ENCODE measurements at regions not wholly inside any gene's neighbourhood (a gene's known extent, or its start where the extent isn't known, plus 50 kb on each side); places are given as distances from the start of the nearest gene placed in this dataset.

- H3K27ac ChIP-seq = peak overlapping the region; percentile 65; the same call in 1 of the 2 replicates
- TF ChIP-seq CTCF (conservative IDR thresholded peaks at IDR 0.05) = no peak
These were observed 114.5 kb upstream of the NCOR2 start for GRCh38 chr12:124681779-124682391.

GRCh38 chr12:124680863-124681778, 113.7 kb upstream of the NCOR2 start:
- TF ChIP-seq CTCF (conservative IDR thresholded peaks at IDR 0.05) = no peak
- peak overlapping the region; percentile 65; the same call in 1 of the 2 replicates for H3K27ac ChIP-seq

GRCh38 chr12:124679533-124680371, 112.3 kb upstream of the NCOR2 start:
- peak overlapping the region; percentile 43; the same call in 1 of the 2 replicates for H3K27ac ChIP-seq
- no peak for TF ChIP-seq CTCF (conservative IDR thresholded peaks at IDR 0.05)

GRCh38 chr12:124679047-124679446, 111.6 kb upstream of the NCOR2 start:
- TF ChIP-seq CTCF (conservative IDR thresholded peaks at IDR 0.05) = no peak
- peak overlapping the region; percentile 43; the same call in 1 of the 2 replicates for H3K27ac ChIP-seq

GRCh38 chr12:124678421-124678893, 111.0 kb upstream of the NCOR2 start:
- no peak for TF ChIP-seq CTCF (conservative IDR thresholded peaks at IDR 0.05)
- H3K27ac ChIP-seq = no peak overlapping the region

GRCh38 chr12:124677552-124678356, 110.3 kb upstream of the NCOR2 start:
- no peak overlapping the region for H3K27ac ChIP-seq
- no peak for TF ChIP-seq CTCF (conservative IDR thresholded peaks at IDR 0.05)

Measured in VCaP (cell line).